HEK293 (cell line): ENCODE measurements at regions not wholly inside any gene's neighbourhood (a gene's known extent, or its start where the extent isn't known, plus 50 kb on each side); places are given as distances from the start of the nearest gene placed in this dataset.
"Not testable (repeated sequence)": the region's sequence is repeated elsewhere in the genome, so short reads cannot be mapped to it uniquely, and the experiment has no call there.

Experiments
- CTCF ChIA-PET: fragments of 350-600 bp; formaldehyde crosslinking; extraction: SDS; loops from one replicate; lab custom pipeline; 2021; ENCODE audit warnings: antibody characterized with exemption; lab: Yijun Ruan, JAX
- POLR2A ChIA-PET: fragments of 300-600 bp; formaldehyde crosslinking; extraction: SDS; loops from one replicate; lab custom pipeline; 2020; ENCODE audit warnings: antibody characterized with exemption, inconsistent platforms; lab: Yijun Ruan, JAX
- H3K27ac ChIP-seq: fragments of 200-500 bp; sonication (Bioruptor generic); 2 replicates; pipeline ENCODE4 v1.5.1; 2014; ENCODE audit warnings: low read depth, low read length, control low read depth, inconsistent platforms; ENCODE audit errors: extremely low read depth
- H3K36me3 ChIP-seq, 2 experiments: fragments of 200-500 bp in 1 of 2; sonication (Bioruptor generic) in 1 of 2; 1 replicate in 1 of 2; 2 replicates in 1 of 2; pipeline ENCODE4 v1.5.1; 2014 to 2017; ENCODE audit warnings: inconsistent platforms in 2 of 2, low read length in 2 of 2; ENCODE audit not compliant: control insufficient read depth in 2 of 2, insufficient read depth in 1 of 2
- H3K4me1 ChIP-seq: fragments of 200-500 bp; sonication (Bioruptor generic); 2 replicates; pipeline ENCODE4 v1.5.1; 2014; ENCODE audit warnings: mild to moderate bottlenecking, low read length, inconsistent platforms; ENCODE audit not compliant: control insufficient read depth, insufficient read depth
- H3K4me3 ChIP-seq: 2 replicates; pipeline ENCODE4 v1.5.1; 2011; ENCODE audit warnings: low read depth, mild to moderate bottlenecking, control low read depth, low read length, moderate library complexity
- H3K9me3 ChIP-seq: fragments of 200-500 bp; sonication (Bioruptor generic); 2 replicates; pipeline ENCODE4 v1.5.1; 2014; ENCODE audit warnings: low read depth, low read length, inconsistent platforms; ENCODE audit not compliant: control insufficient read depth, insufficient read depth
- BCL11A ChIP-seq: fragments of 450-650 bp; formaldehyde crosslinking; IDR thresholded peaks from 2 replicates; pipeline ENCODE4 v1.5.1; 2016; ENCODE audit warnings: low read depth, missing biosample characterization, missing genetic modification characterization
- ELK4 ChIP-seq: IDR thresholded peaks from 2 replicates; pipeline ENCODE4 v1.6.1; 2011; ENCODE audit warnings: mild to moderate bottlenecking, low read depth, low read length, borderline replicate concordance
- GLIS1 ChIP-seq: fragments of 450-650 bp; formaldehyde crosslinking; IDR thresholded peaks from 2 replicates; pipeline ENCODE4 v1.5.1; 2016; ENCODE audit warnings: missing biosample characterization, missing genetic modification characterization
- SALL2 ChIP-seq: fragments of 450-650 bp; formaldehyde crosslinking; IDR thresholded peaks from 2 replicates; pipeline ENCODE4 v1.5.0; 2017; ENCODE audit warnings: missing biosample characterization, mild to moderate bottlenecking, missing genetic modification characterization, borderline replicate concordance
- TCF7L2 ChIP-seq: IDR thresholded peaks from 2 replicates; pipeline ENCODE4 v1.6.1; 2011; ENCODE audit warnings: low read depth, mild to moderate bottlenecking, inconsistent platforms, low read length, moderate library complexity, borderline replicate concordance
- TSHZ1 ChIP-seq: fragments of 450-650 bp; formaldehyde crosslinking; IDR thresholded peaks from 2 replicates; pipeline ENCODE4 v1.5.1; 2016; ENCODE audit warnings: missing biosample characterization, missing genetic modification characterization, borderline replicate concordance
- WT1 ChIP-seq: fragments of 450-650 bp; formaldehyde crosslinking; IDR thresholded peaks from 2 replicates; pipeline ENCODE4 v1.5.1; 2016; ENCODE audit warnings: missing biosample characterization, missing genetic modification characterization
- ZEB2 ChIP-seq: fragments of 450-650 bp; formaldehyde crosslinking; IDR thresholded peaks from 2 replicates; pipeline ENCODE4 v1.5.1; 2016; ENCODE audit warnings: missing biosample characterization, missing genetic modification characterization
- ZNF148 ChIP-seq: fragments of 450-650 bp; formaldehyde crosslinking; IDR thresholded peaks from 2 replicates; pipeline ENCODE4 v1.5.0; 2017; ENCODE audit warnings: missing biosample characterization, missing genetic modification characterization, borderline replicate concordance
- ZNF174 ChIP-seq: fragments of 450-650 bp; formaldehyde crosslinking; IDR thresholded peaks from 2 replicates; pipeline ENCODE4 v1.5.0; 2017; ENCODE audit warnings: missing biosample characterization, mild to moderate bottlenecking, missing genetic modification characterization
- ZNF248 ChIP-seq: fragments of 450-650 bp; formaldehyde crosslinking; IDR thresholded peaks from 2 replicates; pipeline ENCODE4 v1.5.1; 2017; ENCODE audit warnings: missing biosample characterization, missing genetic modification characterization
- ZNF266 ChIP-seq: fragments of 450-650 bp; formaldehyde crosslinking; IDR thresholded peaks from 2 replicates; pipeline ENCODE4 v1.5.1; 2016; ENCODE audit warnings: missing biosample characterization, missing genetic modification characterization, low read depth
- ZNF518A ChIP-seq: fragments of 450-650 bp; formaldehyde crosslinking; conservative IDR thresholded peaks from 2 replicates; pipeline ENCODE4 v1.5.1; 2016; ENCODE audit warnings: low read depth, missing biosample characterization, missing genetic modification characterization
- ZNF580 ChIP-seq: fragments of 450-650 bp; formaldehyde crosslinking; IDR thresholded peaks from 2 replicates; pipeline ENCODE4 v1.5.1; 2016; ENCODE audit warnings: missing biosample characterization, missing genetic modification characterization
- ZNF768 ChIP-seq: fragments of 450-650 bp; formaldehyde crosslinking; IDR thresholded peaks from 2 replicates; pipeline ENCODE4 v1.5.1; 2018; ENCODE audit warnings: missing biosample characterization, mild to moderate bottlenecking, missing genetic modification characterization
- ZNF792 ChIP-seq: fragments of 450-650 bp; formaldehyde crosslinking; IDR thresholded peaks from 2 replicates; pipeline ENCODE4 v1.5.1; 2016; ENCODE audit warnings: missing biosample characterization, missing genetic modification characterization
- ZSCAN30 ChIP-seq: fragments of 450-650 bp; IDR thresholded peaks from 2 replicates; pipeline ENCODE4 v1.5.1; 2018; ENCODE audit warnings: missing biosample characterization, mild to moderate bottlenecking, missing genetic modification characterization, moderate library complexity

GRCh38 chr20:26219546-26219945 is 522.9 kb upstream of the ZNF337 start:
- H3K4me3 ChIP-seq, H3K9me3 ChIP-seq, CTCF ChIA-PET, H3K36me3 ChIP-seq, H3K27ac ChIP-seq, H3K4me1 ChIP-seq, POLR2A ChIA-PET: not testable (repeated sequence)

GRCh38 chr20:26218301-26218700 is 521.6 kb upstream of the ZNF337 start:
- no peak overlapping the region for H3K4me3 ChIP-seq
- CTCF ChIA-PET = no interaction called here
- H3K4me1 ChIP-seq = no peaks in the 10 kb centered on the region
- no peak overlapping the region for H3K27ac ChIP-seq
- no peaks in the 10 kb centered on the region for H3K36me3 ChIP-seq
- POLR2A ChIA-PET = no interaction called here
- no peak for TF ChIP-seq WT1 (tag by site-specific recombination)
- no peak for TF ChIP-seq ZNF266 (tag by site-specific recombination)
- no peak for TF ChIP-seq ZNF248 (tag by site-specific recombination)
- TF ChIP-seq ZNF580 (tag by site-specific recombination) = no peak
- no peak for TF ChIP-seq ZEB2 (tag by site-specific recombination)
- TF ChIP-seq ZSCAN30 (tag by site-specific recombination) = no peak
- TF ChIP-seq ZNF174 (tag by site-specific recombination) = no peak
- TF ChIP-seq GLIS1 (tag by site-specific recombination) = no peak
- TF ChIP-seq ELK4 = no peak
- no peak for TF ChIP-seq ZNF148 (tag by site-specific recombination)
- TF ChIP-seq ZNF768 (tag by site-specific recombination) = no peak
- no peak for TF ChIP-seq ZNF792 (tag by site-specific recombination)
- no peak for TF ChIP-seq SALL2 (tag by site-specific recombination)
- TF ChIP-seq TCF7L2 = no peak
- TF ChIP-seq ZNF518A = no peak
- TF ChIP-seq BCL11A = no peak
- no peak for TF ChIP-seq TSHZ1 (tag by site-specific recombination)
- no peaks in the 10 kb centered on the region for H3K9me3 ChIP-seq
